Neural cell (in vitro differentiated cells): ENCODE measurements at regions not wholly inside any gene's neighbourhood (a gene's known extent, or its start where the extent isn't known, plus 50 kb on each side); places are given as distances from the start of the nearest gene placed in this dataset.

Experiments used
- H2AFZ ChIP-seq: fragments of 200-600, 300-800 bp; sonication (generic), shearing (Covaris generic); 2 replicates; pipeline ENCODE4 v1.6.0; 2014; ENCODE audit warnings: low read depth, mild to moderate bottlenecking, antibody characterized with exemption, low read length, moderate library complexity
- H3F3A ChIP-seq: fragments of 200-600 bp; shearing (Covaris generic); 2 replicates; pipeline ENCODE4 v1.6.1; 2016; ENCODE audit warnings: mild to moderate bottlenecking, moderate library complexity, mixed read lengths, antibody characterized with exemption, low read length; ENCODE audit not compliant: insufficient read depth, poor library complexity, severe bottlenecking
- H3K27ac ChIP-seq: fragments of 200-600, 300-800 bp; sonication (generic), shearing (Covaris generic); 2 replicates; pipeline ENCODE4 v1.5.1; 2014; ENCODE audit warnings: mild to moderate bottlenecking, low read length, moderate library complexity
- H3K27me3 ChIP-seq: fragments of 300-800, 200-600 bp; sonication (generic), shearing (Covaris generic); 2 replicates; pipeline ENCODE4 v1.6.0; 2014; ENCODE audit warnings: mild to moderate bottlenecking, low read depth, low read length, moderate library complexity; ENCODE audit not compliant: insufficient read depth
- H3K36me3 ChIP-seq: fragments of 300-800, 200-600 bp; sonication (generic), shearing (Covaris generic); 2 replicates; pipeline ENCODE4 v1.5.1; 2014; ENCODE audit warnings: mild to moderate bottlenecking, antibody characterized with exemption, low read length, moderate library complexity; ENCODE audit not compliant: insufficient read depth
- H3K4me2 ChIP-seq: fragments of 300-800, 200-600 bp; sonication (generic), shearing (Covaris generic); 2 replicates; pipeline ENCODE4 v1.6.0; 2014; ENCODE audit warnings: mild to moderate bottlenecking, low read length
- H3K4me3 ChIP-seq: fragments of 300-800, 200-600 bp; sonication (generic), shearing (Covaris generic); 2 replicates; pipeline ENCODE4 v1.5.1; 2014; ENCODE audit warnings: mild to moderate bottlenecking, low read length, moderate library complexity
- H3K79me2 ChIP-seq: fragments of 200-600 bp; shearing (Covaris generic); replicated peaks from 2 replicates; pipeline ENCODE4 v1.6.0; 2014; ENCODE audit warnings: mild to moderate bottlenecking, low read length, moderate library complexity; ENCODE audit not compliant: insufficient read depth
- H3K9ac ChIP-seq: fragments of 300-800, 200-600 bp; sonication (generic), shearing (Covaris generic); 2 replicates; pipeline ENCODE4 v1.6.1; 2016; ENCODE audit warnings: mild to moderate bottlenecking, low read length, mixed read lengths
- H3K9me2 ChIP-seq: fragments of 200-600 bp; shearing (Covaris generic); 2 replicates; pipeline ENCODE4 v1.6.1; 2016; ENCODE audit warnings: mild to moderate bottlenecking, low read length, mixed read lengths; ENCODE audit not compliant: insufficient read depth
- H3K9me3 ChIP-seq: fragments of 200-600, 300-800 bp; sonication (generic), shearing (Covaris generic); 2 replicates; pipeline ENCODE4 v1.6.1; 2016; ENCODE audit warnings: mild to moderate bottlenecking, mixed run types, low read length, moderate library complexity, mixed read lengths
- H4K20me1 ChIP-seq: fragments of 200-600 bp; shearing (Covaris generic); 2 replicates; pipeline ENCODE4 v1.6.1; 2016; ENCODE audit warnings: mild to moderate bottlenecking, mixed run types; ENCODE audit not compliant: insufficient read depth
- CTCF ChIP-seq: fragments of 450-650 bp; IDR thresholded peaks from 2 replicates; pipeline ENCODE4 v1.5.1; 2014; ENCODE audit warnings: antibody characterized with exemption, mild to moderate bottlenecking, moderate library complexity; ENCODE audit not compliant: poor library complexity, severe bottlenecking
- EP300 ChIP-seq: fragments of 450-650 bp; conservative IDR thresholded peaks from 2 replicates; pipeline ENCODE4 v1.6.1; 2014; ENCODE audit warnings: antibody characterized with exemption, mild to moderate bottlenecking, moderate library complexity; ENCODE audit not compliant: poor library complexity, severe bottlenecking
- EZH2 ChIP-seq: fragments of 200-600, 300-800 bp; shearing (Covaris generic), sonication (generic); IDR thresholded peaks from 2 replicates; pipeline ENCODE4 v1.6.1; 2014; ENCODE audit warnings: antibody characterized with exemption, low read length, borderline replicate concordance, mild to moderate bottlenecking; ENCODE audit not compliant: insufficient read depth, poor library complexity, severe bottlenecking
- MXI1 ChIP-seq: fragments of 450-650 bp; conservative IDR thresholded peaks from 2 replicates; pipeline ENCODE4 v1.6.1; 2014; ENCODE audit warnings: antibody characterized with exemption, mild to moderate bottlenecking; ENCODE audit not compliant: poor library complexity, severe bottlenecking
- POLR2AphosphoS5 ChIP-seq: IDR thresholded peaks from 2 replicates; pipeline ENCODE4 v1.6.1; 2012
- RAD21 ChIP-seq: fragments of 450-650 bp; conservative IDR thresholded peaks from 2 replicates; pipeline ENCODE4 v1.6.1; 2014; ENCODE audit warnings: antibody characterized with exemption, mild to moderate bottlenecking, moderate library complexity
- REST ChIP-seq: IDR thresholded peaks from 2 replicates; pipeline ENCODE4 v1.6.1; 2012; ENCODE audit warnings: borderline replicate concordance
- SMC3 ChIP-seq: fragments of 450-650 bp; conservative IDR thresholded peaks from 2 replicates; pipeline ENCODE4 v1.6.1; 2014; ENCODE audit warnings: antibody characterized with exemption, mild to moderate bottlenecking, moderate library complexity; ENCODE audit not compliant: poor library complexity
- TAF1 ChIP-seq: IDR thresholded peaks from 2 replicates; pipeline ENCODE4 v1.6.1; 2012; ENCODE audit warnings: low read depth

DNA sequence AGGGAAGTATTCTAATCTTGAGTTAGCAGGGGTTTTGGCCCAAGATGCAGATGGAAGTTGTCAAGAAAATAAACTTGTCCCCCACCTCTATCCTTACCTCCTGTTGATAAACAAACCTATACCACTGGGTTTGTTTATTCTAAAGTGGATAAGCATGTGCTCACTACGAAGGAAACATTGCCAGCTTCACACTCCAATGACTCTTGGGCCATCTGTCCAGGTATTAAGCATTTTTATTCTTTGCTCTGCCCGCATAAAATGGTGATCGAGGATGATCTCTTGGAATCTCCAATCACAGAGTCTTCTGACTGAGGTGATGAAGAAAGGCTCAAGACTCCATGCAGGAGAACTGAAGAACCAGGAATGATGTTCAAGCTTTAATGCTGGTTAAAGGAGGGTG is 1908.4 kb upstream of the PIK3C3 start:
- H3K36me3 ChIP-seq: no peaks in the 10 kb centered on the region
- no peaks in the 10 kb centered on the region for H3K27me3 ChIP-seq
- H4K20me1 ChIP-seq: no peaks in the 10 kb centered on the region
- H3F3A ChIP-seq: peaks cover 4% of the 10 kb centered on the region
- no peak overlapping the region for H3K4me3 ChIP-seq
- no peak overlapping the region for H3K4me2 ChIP-seq
- no peak overlapping the region for H3K27ac ChIP-seq
- H3K9me3 ChIP-seq: no peaks in the 10 kb centered on the region
- H2AFZ ChIP-seq: no peak overlapping the region
- no peaks in the 10 kb centered on the region for H3K79me2 ChIP-seq
- no peak overlapping the region for H3K9ac ChIP-seq
- H3K9me2 ChIP-seq: no peaks in the 10 kb centered on the region
- TF ChIP-seq REST (no peak), SMC3 (no peak), MXI1 (no peak), CTCF (no peak), EZH2 (no peak), EP300 (no peak), RAD21 (no peak), POLR2AphosphoS5 (no peak), TAF1 (no peak)

DNA sequence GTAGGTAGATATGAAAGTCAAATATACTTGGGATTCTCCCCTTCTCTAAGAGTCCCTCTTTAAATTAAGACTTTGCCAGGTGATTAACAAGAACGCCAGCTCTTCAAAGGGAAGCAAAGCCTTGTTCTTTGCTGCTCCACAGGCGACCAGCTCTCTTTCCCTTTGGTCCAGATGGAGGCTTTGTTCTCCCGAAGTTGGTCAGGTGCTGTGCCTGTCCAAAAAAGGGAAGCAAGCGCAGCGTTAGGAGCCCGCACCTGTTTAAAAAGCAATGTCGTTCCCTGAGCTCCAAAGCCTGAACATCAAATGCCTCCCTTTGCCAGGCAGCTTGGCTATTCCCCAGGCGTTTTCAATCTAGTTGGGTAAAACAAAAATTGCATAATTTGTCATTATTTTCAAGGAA is 1913.1 kb upstream of the PIK3C3 start:
- Histone ChIP-seq H3K36me3 (no peaks in the 10 kb centered on the region), H3K79me2 (no peaks in the 10 kb centered on the region), H3K9me2 (no peaks in the 10 kb centered on the region), H3K27ac (no peak overlapping the region), H3K4me3 (no peak overlapping the region), H4K20me1 (no peaks in the 10 kb centered on the region), H3K9ac (no peak overlapping the region), H2AFZ (no peak overlapping the region), H3K27me3 (no peaks in the 10 kb centered on the region), H3K4me2 (no peak overlapping the region), H3K9me3 (no peaks in the 10 kb centered on the region), H3F3A (no peaks in the 10 kb centered on the region)
- no peak for TF ChIP-seq SMC3
- no peak for TF ChIP-seq EZH2
- no peak for TF ChIP-seq POLR2AphosphoS5
- no peak for TF ChIP-seq CTCF
- TF ChIP-seq RAD21: no peak
- no peak for TF ChIP-seq EP300
- no peak for TF ChIP-seq MXI1
- no peak for TF ChIP-seq TAF1
- no peak for TF ChIP-seq REST
